GM23248 (cell line): ENCODE measurements at regions not wholly inside any gene's neighbourhood (a gene's known extent, or its start where the extent isn't known, plus 50 kb on each side); places are given as distances from the start of the nearest gene placed in this dataset.

Source experiments
- EZH2 ChIP-seq: fragments of 200-600 bp; sonication (generic); IDR thresholded peaks from 2 replicates; pipeline ENCODE4 v1.6.1; 2018; ENCODE audit warnings: antibody characterized with exemption, mild to moderate bottlenecking; ENCODE audit not compliant: insufficient read depth, poor library complexity, severe bottlenecking
- EZH2phosphoT487 ChIP-seq: fragments of 200-600 bp; sonication (generic); IDR thresholded peaks from 2 replicates; pipeline ENCODE4 v1.6.1; 2018; ENCODE audit warnings: antibody characterized with exemption, moderate library complexity, mild to moderate bottlenecking, low read depth; ENCODE audit not compliant: insufficient read depth

DNA sequence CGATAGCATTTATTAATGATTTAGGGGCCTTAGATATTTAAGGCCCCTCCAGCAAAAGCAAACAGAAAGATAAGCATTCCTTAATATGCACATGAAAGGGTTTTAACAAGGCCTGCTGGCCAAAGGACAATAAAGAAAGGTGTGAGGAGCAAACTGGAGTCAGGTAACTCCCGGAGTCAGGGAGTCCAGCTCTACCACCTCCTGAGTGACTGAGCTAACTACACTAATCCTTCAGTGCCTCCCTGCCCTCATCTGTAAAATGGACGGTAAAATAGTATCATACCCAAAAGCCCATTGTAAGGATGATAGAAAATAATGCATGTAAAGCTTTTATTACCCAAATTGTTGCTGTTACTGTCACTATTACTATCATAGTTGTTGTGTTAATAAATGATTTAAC lies 161.7 kb downstream of the SIPA1L2 start:
- no peak for TF ChIP-seq EZH2
- no peak for TF ChIP-seq EZH2phosphoT487
